A673 (cell line): ENCODE measurements at regions not wholly inside any gene's neighbourhood (a gene's known extent, or its start where the extent isn't known, plus 50 kb on each side); places are given as distances from the start of the nearest gene placed in this dataset.

ENCODE experiments used
- CTCF ChIP-seq: fragments of 300-800, 200-600 bp; sonication (generic); conservative IDR thresholded peaks from 2 replicates; pipeline ENCODE4 v1.5.1; 2017; ENCODE audit warnings: low read depth, mild to moderate bottlenecking, antibody characterized with exemption, low read length, moderate library complexity, mixed read lengths
- EZH2 ChIP-seq: fragments of 200-600 bp; sonication (generic); IDR thresholded peaks from 2 replicates; pipeline ENCODE4 v1.6.1; 2017; ENCODE audit warnings: borderline replicate concordance, low read depth, mild to moderate bottlenecking, mixed read lengths, antibody characterized with exemption, low read length; ENCODE audit not compliant: poor library complexity, severe bottlenecking

GRCh38 chr16:63527404-63527803 lies 1491.2 kb upstream of the CDH8 start:
- TF ChIP-seq CTCF (no peak), EZH2 (no peak)
